ENCODE measurements at regions not wholly inside any gene's neighbourhood (a gene's known extent, or its start where the extent isn't known, plus 50 kb on each side); places are given as distances from the start of the nearest gene placed in this dataset.

- H3K9me3 ChIP-seq, result no peaks in the 10 kb centered on the region
- no peaks in the 10 kb centered on the region for H3K36me3 ChIP-seq
- H3K4me1 ChIP-seq, result peaks cover 0 to 4% (median 0%) of the 10 kb centered on the region in 4 donors
- no peak overlapping the region for H3K4me3 ChIP-seq
- H3K27ac ChIP-seq, result no peak overlapping the region
- DNase-seq (ENCODE audit: low spot score in 2 of 2), result no peak
- TF ChIP-seq EP300 (IDR thresholded peaks at IDR 0.05), result no peak
- TF ChIP-seq POLR2A (IDR thresholded peaks at IDR 0.05), result no peak
- no peak for TF ChIP-seq CTCF (IDR thresholded peaks at IDR 0.05)
- no peaks in the 10 kb centered on the region for H3K27me3 ChIP-seq
Observed at GRCh38 chr5:112002376-112002775, 245.4 kb upstream of the NREP start.

- TF ChIP-seq CTCF (IDR thresholded peaks at IDR 0.05) (no peak), EP300 (IDR thresholded peaks at IDR 0.05) (no peak), POLR2A (IDR thresholded peaks at IDR 0.05) (no peak)
- no peaks in the 10 kb centered on the region for H3K36me3 ChIP-seq
- no peak overlapping the region for H3K27ac ChIP-seq
- DNase-seq (ENCODE audit: low spot score in 2 of 2), result no peak
- no peaks in the 10 kb centered on the region for H3K27me3 ChIP-seq
- no peaks in the 10 kb centered on the region for H3K4me1 ChIP-seq
- H3K9me3 ChIP-seq, result no peaks in the 10 kb centered on the region
- H3K4me3 ChIP-seq, result no peak overlapping the region
- WGBS, 2 donors, result 60 to 68% methylated on average over 1 of the region's 1 CpG
Observed at GRCh38 chr5:111999286-111999685, 242.3 kb upstream of the NREP start.

GRCh38 chr5:111998871-111999270 lies 241.9 kb upstream of the NREP start:
- no peaks in the 10 kb centered on the region for H3K9me3 ChIP-seq
- H3K4me1 ChIP-seq, result no peaks in the 10 kb centered on the region
- no peak for DNase-seq (ENCODE audit: low spot score in 2 of 2)
- no peaks in the 10 kb centered on the region for H3K36me3 ChIP-seq
- H3K4me3 ChIP-seq, result no peak overlapping the region
- no peaks in the 10 kb centered on the region for H3K27me3 ChIP-seq
- no peak overlapping the region for H3K27ac ChIP-seq
- no peak for TF ChIP-seq POLR2A (IDR thresholded peaks at IDR 0.05)
- TF ChIP-seq CTCF (IDR thresholded peaks at IDR 0.05), result no peak
- no peak for TF ChIP-seq EP300 (IDR thresholded peaks at IDR 0.05)
- WGBS, 2 donors, result 77 to 94% methylated on average over 3 of the region's 3 CpGs

GRCh38 chr5:111997711-111998110 lies 240.7 kb upstream of the NREP start:
- H3K4me1 ChIP-seq, result no peaks in the 10 kb centered on the region
- DNase-seq (ENCODE audit: low spot score in 2 of 2), result no peak
- H3K36me3 ChIP-seq, result no peaks in the 10 kb centered on the region
- 73 to 81% methylated on average over 3 of the region's 3 CpGs for WGBS, 2 donors
- no peak for TF ChIP-seq EP300 (IDR thresholded peaks at IDR 0.05)
- TF ChIP-seq CTCF (IDR thresholded peaks at IDR 0.05), result no peak
- no peak for TF ChIP-seq POLR2A (IDR thresholded peaks at IDR 0.05)
- H3K9me3 ChIP-seq, result no peaks in the 10 kb centered on the region
- H3K4me3 ChIP-seq, result no peak overlapping the region
- H3K27ac ChIP-seq, result no peak overlapping the region
- H3K27me3 ChIP-seq, result no peaks in the 10 kb centered on the region

GRCh38 chr5:111997308-111997707 lies 240.3 kb upstream of the NREP start:
- DNase-seq (ENCODE audit: low spot score in 2 of 2), result no peak
- no peaks in the 10 kb centered on the region for H3K4me1 ChIP-seq
- H3K27ac ChIP-seq, result no peak overlapping the region
- H3K27me3 ChIP-seq, result no peaks in the 10 kb centered on the region
- TF ChIP-seq EP300 (IDR thresholded peaks at IDR 0.05) (no peak), POLR2A (IDR thresholded peaks at IDR 0.05) (no peak), CTCF (IDR thresholded peaks at IDR 0.05) (no peak)
- WGBS, 2 donors, result 77 to 88% methylated on average over 5 of the region's 5 CpGs
- no peaks in the 10 kb centered on the region for H3K36me3 ChIP-seq
- no peak overlapping the region for H3K4me3 ChIP-seq
- no peaks in the 10 kb centered on the region for H3K9me3 ChIP-seq
